WTC11 (cell line): ENCODE measurements at regions not wholly inside any gene's neighbourhood (a gene's known extent, or its start where the extent isn't known, plus 50 kb on each side); places are given as distances from the start of the nearest gene placed in this dataset.

Experiments
- ELF4 ChIP-seq: sonication (generic); formaldehyde crosslinking; IDR thresholded peaks from 2 replicates; pipeline ENCODE4 v1.8.1; 2022; ENCODE audit warnings: low read depth, mild to moderate bottlenecking, moderate library complexity, missing genetic modification reagents
- FOXK1 ChIP-seq: sonication (generic); formaldehyde crosslinking; IDR thresholded peaks from 2 replicates; pipeline ENCODE4 v1.8.0; 2022; ENCODE audit warnings: mild to moderate bottlenecking, moderate library complexity, missing genetic modification reagents
- FOXP1 ChIP-seq: sonication (generic); formaldehyde crosslinking; IDR thresholded peaks from 2 replicates; pipeline ENCODE4 v1.8.0; 2022; ENCODE audit warnings: missing genetic modification reagents, mild to moderate bottlenecking, moderate library complexity, borderline replicate concordance
- NFYB ChIP-seq: sonication (generic); formaldehyde crosslinking; conservative IDR thresholded peaks from 2 replicates; pipeline ENCODE4 v1.8.0; 2022; ENCODE audit warnings: low read depth, missing genetic modification reagents
- SP1 ChIP-seq: sonication (generic); formaldehyde crosslinking; conservative IDR thresholded peaks from 2 replicates; pipeline ENCODE4 v1.8.1; 2022; ENCODE audit warnings: missing genetic modification reagents
- TEAD4 ChIP-seq: sonication (generic); formaldehyde crosslinking; IDR thresholded peaks from 2 replicates; pipeline ENCODE4 v1.8.0; 2022; ENCODE audit warnings: mild to moderate bottlenecking, missing genetic modification reagents
- ZNF138 ChIP-seq: sonication (generic); formaldehyde crosslinking; conservative IDR thresholded peaks from 2 replicates; pipeline ENCODE4 v1.8.1; 2022; ENCODE audit warnings: mild to moderate bottlenecking, moderate library complexity, missing genetic modification reagents
- ZNF396 ChIP-seq: fragments of 250-450 bp; sonication (Bioruptor Pico); IDR thresholded peaks from 2 replicates; pipeline ENCODE4 v1.8.0; 2021; ENCODE audit warnings: mild to moderate bottlenecking, moderate library complexity, borderline replicate concordance
- TF ChIP-seq, protein P1 (sequence below): fragments of 200-600 bp; IDR thresholded peaks from 2 replicates; pipeline ENCODE4 v1.8.0; 2022; ENCODE audit warnings: antibody characterized with exemption
- TF ChIP-seq, protein P2 (sequence below): sonication (generic); formaldehyde crosslinking; IDR thresholded peaks from 2 replicates; pipeline ENCODE4 v1.8.1; 2023; ENCODE audit warnings: mild to moderate bottlenecking, missing genetic modification reagents, moderate library complexity
- TF ChIP-seq, protein P3 (sequence below): sonication (generic); formaldehyde crosslinking; IDR thresholded peaks from 2 replicates; pipeline ENCODE4 v1.8.1; 2022; ENCODE audit warnings: missing genetic modification reagents, borderline replicate concordance
- TF ChIP-seq, protein P4 (sequence below): sonication (generic); formaldehyde crosslinking; conservative IDR thresholded peaks from 2 replicates; pipeline ENCODE4 v1.8.1; 2022; ENCODE audit warnings: mild to moderate bottlenecking, missing genetic modification reagents
- TF ChIP-seq, protein P5 (sequence below): sonication (generic); formaldehyde crosslinking; IDR thresholded peaks from 2 replicates; pipeline ENCODE4 v1.8.0; 2023; ENCODE audit warnings: missing genetic modification reagents, mild to moderate bottlenecking, borderline replicate concordance

DNA sequence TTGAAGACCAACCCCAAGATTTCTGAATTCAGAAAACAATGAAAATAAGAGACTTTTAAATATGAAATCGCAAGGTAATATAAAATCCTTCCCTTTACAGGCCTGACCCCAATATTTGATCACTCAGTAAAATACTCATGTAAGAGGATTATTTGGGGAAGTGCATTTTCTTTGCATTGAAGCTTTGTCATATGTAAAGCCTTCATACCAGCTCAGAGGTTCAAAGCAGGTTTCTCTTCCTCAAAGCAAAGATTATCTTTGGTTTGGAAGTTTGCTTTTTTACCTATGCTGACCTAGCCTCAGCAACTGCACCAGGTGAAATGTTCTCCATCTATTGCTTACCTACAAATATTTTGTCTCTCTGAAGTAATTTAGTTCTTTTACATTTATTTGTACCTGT, 106.5 kb upstream of the PARP8 start:
- TF ChIP-seq ELF4 (CRISPR knock-in tag): no peak
- TF ChIP-seq, protein P1, sequence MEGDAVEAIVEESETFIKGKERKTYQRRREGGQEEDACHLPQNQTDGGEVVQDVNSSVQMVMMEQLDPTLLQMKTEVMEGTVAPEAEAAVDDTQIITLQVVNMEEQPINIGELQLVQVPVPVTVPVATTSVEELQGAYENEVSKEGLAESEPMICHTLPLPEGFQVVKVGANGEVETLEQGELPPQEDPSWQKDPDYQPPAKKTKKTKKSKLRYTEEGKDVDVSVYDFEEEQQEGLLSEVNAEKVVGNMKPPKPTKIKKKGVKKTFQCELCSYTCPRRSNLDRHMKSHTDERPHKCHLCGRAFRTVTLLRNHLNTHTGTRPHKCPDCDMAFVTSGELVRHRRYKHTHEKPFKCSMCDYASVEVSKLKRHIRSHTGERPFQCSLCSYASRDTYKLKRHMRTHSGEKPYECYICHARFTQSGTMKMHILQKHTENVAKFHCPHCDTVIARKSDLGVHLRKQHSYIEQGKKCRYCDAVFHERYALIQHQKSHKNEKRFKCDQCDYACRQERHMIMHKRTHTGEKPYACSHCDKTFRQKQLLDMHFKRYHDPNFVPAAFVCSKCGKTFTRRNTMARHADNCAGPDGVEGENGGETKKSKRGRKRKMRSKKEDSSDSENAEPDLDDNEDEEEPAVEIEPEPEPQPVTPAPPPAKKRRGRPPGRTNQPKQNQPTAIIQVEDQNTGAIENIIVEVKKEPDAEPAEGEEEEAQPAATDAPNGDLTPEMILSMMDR: no peak
- no peak for TF ChIP-seq SP1 (CRISPR knock-in tag)
- TF ChIP-seq, protein P2, sequence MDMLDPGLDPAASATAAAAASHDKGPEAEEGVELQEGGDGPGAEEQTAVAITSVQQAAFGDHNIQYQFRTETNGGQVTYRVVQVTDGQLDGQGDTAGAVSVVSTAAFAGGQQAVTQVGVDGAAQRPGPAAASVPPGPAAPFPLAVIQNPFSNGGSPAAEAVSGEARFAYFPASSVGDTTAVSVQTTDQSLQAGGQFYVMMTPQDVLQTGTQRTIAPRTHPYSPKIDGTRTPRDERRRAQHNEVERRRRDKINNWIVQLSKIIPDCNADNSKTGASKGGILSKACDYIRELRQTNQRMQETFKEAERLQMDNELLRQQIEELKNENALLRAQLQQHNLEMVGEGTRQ (CRISPR knock-in tag): no peak
- no peak for TF ChIP-seq FOXP1 (CRISPR knock-in tag)
- TF ChIP-seq NFYB (CRISPR knock-in tag): no peak
- TF ChIP-seq, protein P3, sequence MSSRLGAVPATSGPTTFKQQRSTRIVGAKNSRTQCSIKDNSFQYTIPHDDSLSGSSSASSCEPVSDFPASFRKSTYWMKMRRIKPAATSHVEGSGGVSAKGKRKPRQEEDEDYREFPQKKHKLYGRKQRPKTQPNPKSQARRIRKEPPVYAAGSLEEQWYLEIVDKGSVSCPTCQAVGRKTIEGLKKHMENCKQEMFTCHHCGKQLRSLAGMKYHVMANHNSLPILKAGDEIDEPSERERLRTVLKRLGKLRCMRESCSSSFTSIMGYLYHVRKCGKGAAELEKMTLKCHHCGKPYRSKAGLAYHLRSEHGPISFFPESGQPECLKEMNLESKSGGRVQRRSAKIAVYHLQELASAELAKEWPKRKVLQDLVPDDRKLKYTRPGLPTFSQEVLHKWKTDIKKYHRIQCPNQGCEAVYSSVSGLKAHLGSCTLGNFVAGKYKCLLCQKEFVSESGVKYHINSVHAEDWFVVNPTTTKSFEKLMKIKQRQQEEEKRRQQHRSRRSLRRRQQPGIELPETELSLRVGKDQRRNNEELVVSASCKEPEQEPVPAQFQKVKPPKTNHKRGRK (CRISPR knock-in tag): no peak
- TF ChIP-seq, protein P4, sequence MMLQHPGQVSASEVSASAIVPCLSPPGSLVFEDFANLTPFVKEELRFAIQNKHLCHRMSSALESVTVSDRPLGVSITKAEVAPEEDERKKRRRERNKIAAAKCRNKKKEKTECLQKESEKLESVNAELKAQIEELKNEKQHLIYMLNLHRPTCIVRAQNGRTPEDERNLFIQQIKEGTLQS (CRISPR knock-in tag): no peak
- no peak for TF ChIP-seq ZNF138
- TF ChIP-seq ZNF396 (CRISPR knock-in tag): no peak
- TF ChIP-seq, protein P5, sequence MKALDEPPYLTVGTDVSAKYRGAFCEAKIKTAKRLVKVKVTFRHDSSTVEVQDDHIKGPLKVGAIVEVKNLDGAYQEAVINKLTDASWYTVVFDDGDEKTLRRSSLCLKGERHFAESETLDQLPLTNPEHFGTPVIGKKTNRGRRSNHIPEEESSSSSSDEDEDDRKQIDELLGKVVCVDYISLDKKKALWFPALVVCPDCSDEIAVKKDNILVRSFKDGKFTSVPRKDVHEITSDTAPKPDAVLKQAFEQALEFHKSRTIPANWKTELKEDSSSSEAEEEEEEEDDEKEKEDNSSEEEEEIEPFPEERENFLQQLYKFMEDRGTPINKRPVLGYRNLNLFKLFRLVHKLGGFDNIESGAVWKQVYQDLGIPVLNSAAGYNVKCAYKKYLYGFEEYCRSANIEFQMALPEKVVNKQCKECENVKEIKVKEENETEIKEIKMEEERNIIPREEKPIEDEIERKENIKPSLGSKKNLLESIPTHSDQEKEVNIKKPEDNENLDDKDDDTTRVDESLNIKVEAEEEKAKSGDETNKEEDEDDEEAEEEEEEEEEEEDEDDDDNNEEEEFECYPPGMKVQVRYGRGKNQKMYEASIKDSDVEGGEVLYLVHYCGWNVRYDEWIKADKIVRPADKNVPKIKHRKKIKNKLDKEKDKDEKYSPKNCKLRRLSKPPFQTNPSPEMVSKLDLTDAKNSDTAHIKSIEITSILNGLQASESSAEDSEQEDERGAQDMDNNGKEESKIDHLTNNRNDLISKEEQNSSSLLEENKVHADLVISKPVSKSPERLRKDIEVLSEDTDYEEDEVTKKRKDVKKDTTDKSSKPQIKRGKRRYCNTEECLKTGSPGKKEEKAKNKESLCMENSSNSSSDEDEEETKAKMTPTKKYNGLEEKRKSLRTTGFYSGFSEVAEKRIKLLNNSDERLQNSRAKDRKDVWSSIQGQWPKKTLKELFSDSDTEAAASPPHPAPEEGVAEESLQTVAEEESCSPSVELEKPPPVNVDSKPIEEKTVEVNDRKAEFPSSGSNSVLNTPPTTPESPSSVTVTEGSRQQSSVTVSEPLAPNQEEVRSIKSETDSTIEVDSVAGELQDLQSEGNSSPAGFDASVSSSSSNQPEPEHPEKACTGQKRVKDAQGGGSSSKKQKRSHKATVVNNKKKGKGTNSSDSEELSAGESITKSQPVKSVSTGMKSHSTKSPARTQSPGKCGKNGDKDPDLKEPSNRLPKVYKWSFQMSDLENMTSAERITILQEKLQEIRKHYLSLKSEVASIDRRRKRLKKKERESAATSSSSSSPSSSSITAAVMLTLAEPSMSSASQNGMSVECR (CRISPR knock-in tag): no peak
- no peak for TF ChIP-seq FOXK1 (CRISPR knock-in tag)
- no peak for TF ChIP-seq TEAD4 (CRISPR knock-in tag)
